ENCODE measurements at regions not wholly inside any gene's neighbourhood (a gene's known extent, or its start where the extent isn't known, plus 50 kb on each side); places are given as distances from the start of the nearest gene placed in this dataset.

DNA sequence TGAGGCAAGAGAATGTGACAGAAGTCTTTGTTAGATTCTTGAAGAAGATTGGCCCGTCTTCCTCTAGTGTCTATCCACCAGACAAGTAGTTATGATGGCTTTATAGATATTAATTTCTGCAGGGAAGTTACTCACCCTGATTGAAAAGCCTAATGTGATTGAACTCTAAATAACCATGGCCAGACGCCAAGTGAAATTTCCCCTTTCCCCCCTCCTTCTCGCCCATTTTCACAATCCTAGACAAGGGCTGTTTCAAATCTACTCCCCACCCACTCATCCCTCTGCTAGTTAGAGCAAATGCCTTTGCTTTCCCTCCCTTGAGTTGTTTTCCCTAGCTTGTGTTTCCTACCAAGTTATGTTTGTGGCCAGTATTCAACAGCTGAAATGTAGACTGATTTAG, 182.5 kb downstream of the TMEM167A start:
- TF ChIP-seq, protein P1, sequence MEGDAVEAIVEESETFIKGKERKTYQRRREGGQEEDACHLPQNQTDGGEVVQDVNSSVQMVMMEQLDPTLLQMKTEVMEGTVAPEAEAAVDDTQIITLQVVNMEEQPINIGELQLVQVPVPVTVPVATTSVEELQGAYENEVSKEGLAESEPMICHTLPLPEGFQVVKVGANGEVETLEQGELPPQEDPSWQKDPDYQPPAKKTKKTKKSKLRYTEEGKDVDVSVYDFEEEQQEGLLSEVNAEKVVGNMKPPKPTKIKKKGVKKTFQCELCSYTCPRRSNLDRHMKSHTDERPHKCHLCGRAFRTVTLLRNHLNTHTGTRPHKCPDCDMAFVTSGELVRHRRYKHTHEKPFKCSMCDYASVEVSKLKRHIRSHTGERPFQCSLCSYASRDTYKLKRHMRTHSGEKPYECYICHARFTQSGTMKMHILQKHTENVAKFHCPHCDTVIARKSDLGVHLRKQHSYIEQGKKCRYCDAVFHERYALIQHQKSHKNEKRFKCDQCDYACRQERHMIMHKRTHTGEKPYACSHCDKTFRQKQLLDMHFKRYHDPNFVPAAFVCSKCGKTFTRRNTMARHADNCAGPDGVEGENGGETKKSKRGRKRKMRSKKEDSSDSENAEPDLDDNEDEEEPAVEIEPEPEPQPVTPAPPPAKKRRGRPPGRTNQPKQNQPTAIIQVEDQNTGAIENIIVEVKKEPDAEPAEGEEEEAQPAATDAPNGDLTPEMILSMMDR (IDR thresholded peaks at IDR 0.05) = no peak
- TF ChIP-seq POLR2A (IDR thresholded peaks at IDR 0.05) = no peak
- TF ChIP-seq EP300 (IDR thresholded peaks at IDR 0.05) = no peak

All from tibial nerve (tissue), 4 donors.